HFF-Myc (cell line): ENCODE measurements at regions not wholly inside any gene's neighbourhood (a gene's known extent, or its start where the extent isn't known, plus 50 kb on each side); places are given as distances from the start of the nearest gene placed in this dataset.
"Not testable (repeated sequence)": the region's sequence is repeated elsewhere in the genome, so short reads cannot be mapped to it uniquely, and the experiment has no call there.

Experiments
- DNase-seq: peaks from one replicate; pipeline ENCODE4 v3.0.0-alpha.2; 2011; ENCODE audit warnings: low read depth; ENCODE audit errors: extremely low read depth
- H3K4me3 ChIP-seq: replicated peaks from 2 replicates; pipeline ENCODE4 v1.5.1; 2011; ENCODE audit warnings: low read depth, mild to moderate bottlenecking, control low read depth, low read length
- CTCF ChIP-seq: IDR thresholded peaks from 2 replicates; pipeline ENCODE4 v1.5.1; 2012; ENCODE audit warnings: mild to moderate bottlenecking, low read depth, low read length, control low read depth; ENCODE audit errors: missing control alignments

GRCh38 chr21:17699524-17700189 lies 87.0 kb upstream of the BTG3 start:
- H3K4me3 ChIP-seq = no peak overlapping the region
- TF ChIP-seq CTCF = no peak
- no peak for DNase-seq

GRCh38 chr21:17697473-17697872 lies 84.8 kb upstream of the BTG3 start:
- TF ChIP-seq CTCF = no peak
- H3K4me3 ChIP-seq = no peak overlapping the region
- DNase-seq = no peak

GRCh38 chr21:17694416-17694815 lies 81.7 kb upstream of the BTG3 start:
- DNase-seq = not testable (repeated sequence)

GRCh38 chr21:17693801-17694200 lies 81.1 kb upstream of the BTG3 start:
- H3K4me3 ChIP-seq = no peak overlapping the region
- DNase-seq = no peak
- no peak for TF ChIP-seq CTCF

More at GRCh38 chr21:17694416-17694815, 81.7 kb upstream of the BTG3 start:
- H3K4me3 ChIP-seq = not testable (repeated sequence)

- TF ChIP-seq CTCF = no peak
- DNase-seq = no peak
- no peak overlapping the region for H3K4me3 ChIP-seq
Measured at GRCh38 chr21:17690078-17690494, 77.4 kb upstream of the BTG3 start.

- DNase-seq = peak; percentile 48
- TF ChIP-seq CTCF = peak; percentile 33
- no peak overlapping the region for H3K4me3 ChIP-seq
Measured at GRCh38 chr21:17688912-17689874, 76.5 kb upstream of the BTG3 start.

GRCh38 chr21:17682924-17683323 lies 70.2 kb upstream of the BTG3 start:
- no peak for DNase-seq
- no peak for TF ChIP-seq CTCF
- no peak overlapping the region for H3K4me3 ChIP-seq
